ENCODE measurements at regions not wholly inside any gene's neighbourhood (a gene's known extent, or its start where the extent isn't known, plus 50 kb on each side); places are given as distances from the start of the nearest gene placed in this dataset.

- Histone ChIP-seq H3K14ac (replicated peaks; ENCODE audit: low read depth, low read length) (no peak overlapping the region), H2AK9ac (replicated peaks; ENCODE audit: low read depth, low read length, poor library complexity) (no peak overlapping the region), H2BK120ac (ENCODE audit: low read depth, low read length) (no peak overlapping the region), H2AK5ac (ENCODE audit: low read depth, low read length) (no peak overlapping the region), H3K4ac (ENCODE audit: low read depth, low read length) (no peak overlapping the region), H4K20me1 (ENCODE audit: insufficient read depth, low read length) (no peaks in the 10 kb centered on the region), H4K91ac (ENCODE audit: insufficient read depth, low read depth, low read length) (no peak overlapping the region), H2BK5ac (ENCODE audit: low read depth, low read length, poor library complexity, severe bottlenecking) (no peak overlapping the region), H3K79me1 (ENCODE audit: low read depth in 1 of 2, low read length in 2 of 2) (no peaks in the 10 kb centered on the region), H2AFZ (replicated peaks; ENCODE audit: low read length, poor library complexity) (no peak overlapping the region), H3K9me1 (ENCODE audit: insufficient read depth, low read length) (no peaks in the 10 kb centered on the region), H3K23ac (ENCODE audit: low read depth, low read length) (no peak overlapping the region), H3K56ac (ENCODE audit: extremely low read depth, insufficient read depth, low read length) (no peak overlapping the region), H4K5ac (ENCODE audit: low read depth, low read length) (no peak overlapping the region), H3K18ac (ENCODE audit: low read depth, low read length) (no peak overlapping the region), H3K27me3 (ENCODE audit: control insufficient read depth, insufficient read depth, low read length) (no peaks in the 10 kb centered on the region), H2BK15ac (ENCODE audit: low read depth, low read length) (no peak overlapping the region), H3K9ac (ENCODE audit: low read depth, low read length) (no peak overlapping the region), H3K9me3 (ENCODE audit: control insufficient read depth, insufficient read depth, low read length) (peaks cover 3% of the 10 kb centered on the region; the same call in 1 of the 2 replicates), H3K36me3 (ENCODE audit: control insufficient read depth, insufficient read depth, low read length) (no peaks in the 10 kb centered on the region), H3K4me2 (ENCODE audit: low read depth, low read length) (no peak overlapping the region), H3K27ac (ENCODE audit: insufficient read depth, low read length) (no peak overlapping the region), H2BK20ac (ENCODE audit: low read depth, low read length) (no peak overlapping the region), H4K8ac (ENCODE audit: low read depth in 2 of 2, low read length in 2 of 2) (no peak overlapping the region), H3K4me3 (ENCODE audit: insufficient read depth, low read depth, low read length) (no peak overlapping the region), H3K4me1 (ENCODE audit: control insufficient read depth, insufficient read depth, low read length) (no peaks in the 10 kb centered on the region; the same call in 1 of the 2 replicates)
- TF ChIP-seq FOS (IDR thresholded peaks at IDR 0.05; ENCODE audit: low read depth, low read length) (no peak), MAFK (IDR thresholded peaks at IDR 0.05; ENCODE audit: low read depth, low read length) (no peak), SMC3 (IDR thresholded peaks at IDR 0.05; ENCODE audit: low read depth, low read length) (peak; percentile 67), MXI1 (IDR thresholded peaks at IDR 0.05; ENCODE audit: borderline replicate concordance, low read depth, low read length) (no peak), CEBPB (IDR thresholded peaks at IDR 0.05; ENCODE audit: low read depth, low read length) (no peak), RAD21 (IDR thresholded peaks at IDR 0.05; ENCODE audit: low read length) (peak; percentile 59), CTCF (conservative IDR thresholded peaks at IDR 0.05; ENCODE audit: low read depth, low read length) (peak; percentile 53), MAZ (IDR thresholded peaks at IDR 0.05; ENCODE audit: borderline replicate concordance, low read depth, low read length) (no peak), ELK1 (IDR thresholded peaks at IDR 0.05; ENCODE audit: borderline replicate concordance, low read depth, low read length) (no peak), POLR2A (IDR thresholded peaks at IDR 0.05; ENCODE audit: low read depth, low read length) (no peak), NFE2L2 (IDR thresholded peaks at IDR 0.05; ENCODE audit: low read depth, low read length) (no peak)
- peak; percentile 13 for DNase-seq
- ChIA-PET POLR2A (ENCODE audit: unreplicated experiment) (no interaction called here), CTCF (interaction anchor here (1.0 kb wide), 1 partner anchor 624 kb away, joined by 3 read pairs; no protein-coding TSS in a partner anchor)
- no peak for ATAC-seq (ENCODE audit: low read depth)
- no TSS peak for BruUV-seq (replicated peaks)
- in situ Hi-C loops (cut with MboI; ENCODE audit: low sequenced_read_pairs) (no loop called here), intact Hi-C loops (cut with micrococcal nuclease) (loop anchor here (1.0 to 10.0 kb wide), 5 partner anchors 178 to 834 kb away; no protein-coding TSS in a partner anchor), dilution Hi-C loops (cut with HindIII; ENCODE audit: low sequenced_read_pairs, unreplicated experiment) (no loop called here)
- WGBS, 2 experiments (ENCODE audit: extremely low coverage in 2 of 2, insufficient read length in 1 of 2), result no CpG with 5 or more reads among the region's 2 CpGs
Measured at GRCh38 chr13:47598340-47598911, 402.6 kb downstream of the SUCLA2 start.
